Psoas muscle (tissue), 7 donors: ENCODE measurements at regions not wholly inside any gene's neighbourhood (a gene's known extent, or its start where the extent isn't known, plus 50 kb on each side); places are given as distances from the start of the nearest gene placed in this dataset.

ENCODE experiments used
- ATAC-seq, 4 donors: fragments of 200-7000 bp; cut with Tn5 transposase; one replicate each; pipeline ENCODE4 v1.9.1; 2020; ENCODE audit warnings: moderate library complexity in 3 of 4, mild to moderate bottlenecking in 2 of 4
- DNase-seq, 2 donors: peaks; one replicate each; pipeline ENCODE4 v3.0.0-alpha.2; 2020
- H3K27ac ChIP-seq: fragments of 200-600 bp; one replicate; pipeline ENCODE4 v1.8.0; 2022
- H3K27me3 ChIP-seq, 3 donors: fragments of 200-600 bp in 1 of 3; one replicate each; pipeline versions ENCODE4 v1.6.1 to v1.8.0; 2013 to 2022; ENCODE audit warnings: low read length in 2 of 3, mild to moderate bottlenecking in 2 of 3, moderate library complexity in 1 of 3; ENCODE audit not compliant: insufficient read depth in 3 of 3
- H3K36me3 ChIP-seq, 2 donors: fragments of 200-600 bp in 1 of 2; one replicate each; pipeline versions ENCODE4 v1.6.1 to v1.8.0; 2013 to 2022; ENCODE audit warnings: low read depth in 1 of 2, mild to moderate bottlenecking in 1 of 2, moderate library complexity in 1 of 2; ENCODE audit not compliant: insufficient read depth in 1 of 2
- H3K4me1 ChIP-seq: fragments of 200-600 bp; one replicate; pipeline ENCODE4 v1.8.0; 2022
- H3K4me3 ChIP-seq: fragments of 200-600 bp; one replicate; pipeline ENCODE4 v1.8.0; 2022; ENCODE audit warnings: mild to moderate bottlenecking
- H3K9me3 ChIP-seq: fragments of 200-600 bp; one replicate; pipeline ENCODE4 v1.8.0; 2022
- WGBS, 3 donors: extraction: QIAGEN DNeasy Blood & Tissue Kit; methylation state at CpG; one replicate each; pipeline versions ENCODE4 v1.1.6 to v1.1.7; 2013; 5-methylcytosine and 5-hydroxymethylcytosine counted together
- intact Hi-C, 2 donors: fragments of 100-400 bp; cut with DNase I; formaldehyde crosslinking; loops; one replicate each; pipeline versions ENCODE4 v1.11.0 to v1.14.2; 2022
- TF ChIP-seq, protein P1 (sequence below): fragments of 200-600 bp; IDR thresholded peaks from one replicate; pipeline ENCODE4 v1.8.0; 2022; ENCODE audit warnings: antibody characterized with exemption
- donor health status: healthy with polysubstance abuse.
- donor health status: DM: no; HTN: no; CAD: no; lungs with moderate emphysema.
- donor health status: Bipolar disorder and iron deficiency.
- donor health status: healthy.
- donor health status: DM: yes; HTN: yes; CAD: no.
- donor health status: DM: no; HTN: no; CAD: no.
- donor health status: DM: yes; HTN: yes; CAD: no.

DNA sequence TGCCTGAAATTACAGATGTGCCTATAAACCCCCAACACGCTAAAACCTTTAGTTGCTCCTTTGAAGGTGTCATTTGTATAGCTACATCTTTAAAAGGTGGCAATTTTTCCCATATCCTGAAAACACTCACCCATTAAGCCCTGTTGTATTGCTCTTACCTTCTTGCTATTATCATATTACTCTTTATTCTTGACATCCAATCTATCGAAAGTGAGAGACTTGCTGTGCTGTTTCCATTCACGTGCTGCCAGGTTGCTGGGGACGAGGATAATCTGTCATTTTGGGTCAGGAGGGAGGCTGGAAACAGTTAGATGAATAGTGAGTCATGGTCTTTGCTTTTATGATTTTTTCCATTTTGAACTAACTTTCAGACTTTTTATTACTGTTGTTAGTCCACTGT is 213.0 kb upstream of the PRMT6 start:
- WGBS, 3 donors: 21 to 39% (median 29%) methylated on average over 4 of the region's 4 CpGs
- H3K36me3 ChIP-seq: no peaks in the 10 kb centered on the region
- H3K27me3 ChIP-seq: no peaks in the 10 kb centered on the region
- DNase-seq: no peak
- intact Hi-C loops: no loop called here
- no peak for ATAC-seq
- H3K9me3 ChIP-seq: no peaks in the 10 kb centered on the region
- no peak overlapping the region for H3K4me3 ChIP-seq
- H3K4me1 ChIP-seq: no peaks in the 10 kb centered on the region
- no peak overlapping the region for H3K27ac ChIP-seq
- TF ChIP-seq, protein P1, sequence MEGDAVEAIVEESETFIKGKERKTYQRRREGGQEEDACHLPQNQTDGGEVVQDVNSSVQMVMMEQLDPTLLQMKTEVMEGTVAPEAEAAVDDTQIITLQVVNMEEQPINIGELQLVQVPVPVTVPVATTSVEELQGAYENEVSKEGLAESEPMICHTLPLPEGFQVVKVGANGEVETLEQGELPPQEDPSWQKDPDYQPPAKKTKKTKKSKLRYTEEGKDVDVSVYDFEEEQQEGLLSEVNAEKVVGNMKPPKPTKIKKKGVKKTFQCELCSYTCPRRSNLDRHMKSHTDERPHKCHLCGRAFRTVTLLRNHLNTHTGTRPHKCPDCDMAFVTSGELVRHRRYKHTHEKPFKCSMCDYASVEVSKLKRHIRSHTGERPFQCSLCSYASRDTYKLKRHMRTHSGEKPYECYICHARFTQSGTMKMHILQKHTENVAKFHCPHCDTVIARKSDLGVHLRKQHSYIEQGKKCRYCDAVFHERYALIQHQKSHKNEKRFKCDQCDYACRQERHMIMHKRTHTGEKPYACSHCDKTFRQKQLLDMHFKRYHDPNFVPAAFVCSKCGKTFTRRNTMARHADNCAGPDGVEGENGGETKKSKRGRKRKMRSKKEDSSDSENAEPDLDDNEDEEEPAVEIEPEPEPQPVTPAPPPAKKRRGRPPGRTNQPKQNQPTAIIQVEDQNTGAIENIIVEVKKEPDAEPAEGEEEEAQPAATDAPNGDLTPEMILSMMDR: no peak

DNA sequence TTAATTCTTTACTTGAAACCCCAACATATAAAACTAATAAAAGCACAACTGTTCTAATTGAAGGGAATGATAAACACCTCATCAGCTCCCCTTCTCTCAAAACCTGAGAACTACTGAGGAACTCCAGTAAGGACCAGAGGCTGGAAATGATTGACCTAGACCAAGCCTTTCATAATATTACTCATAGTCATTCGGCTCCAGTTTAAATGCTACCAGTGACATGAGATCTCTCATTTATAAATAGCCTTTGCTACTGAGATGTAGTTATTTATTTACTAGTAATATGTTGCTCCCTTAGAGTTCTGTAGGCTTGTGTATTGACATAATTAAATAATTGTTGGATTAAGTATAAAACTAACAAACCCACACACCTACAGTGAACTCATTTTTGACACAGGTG is 209.8 kb upstream of the PRMT6 start:
- Histone ChIP-seq H3K9me3 (no peaks in the 10 kb centered on the region), H3K36me3 (no peaks in the 10 kb centered on the region), H3K27me3 (no peaks in the 10 kb centered on the region), H3K27ac (no peak overlapping the region), H3K4me1 (no peaks in the 10 kb centered on the region), H3K4me3 (no peak overlapping the region)
- TF ChIP-seq, protein P1: no peak
- ATAC-seq: no peak
- WGBS, 3 donors: 50 to 84% (median 66%) methylated on average over 1 of the region's 1 CpG
- intact Hi-C loops: no loop called here
- no peak for DNase-seq

DNA sequence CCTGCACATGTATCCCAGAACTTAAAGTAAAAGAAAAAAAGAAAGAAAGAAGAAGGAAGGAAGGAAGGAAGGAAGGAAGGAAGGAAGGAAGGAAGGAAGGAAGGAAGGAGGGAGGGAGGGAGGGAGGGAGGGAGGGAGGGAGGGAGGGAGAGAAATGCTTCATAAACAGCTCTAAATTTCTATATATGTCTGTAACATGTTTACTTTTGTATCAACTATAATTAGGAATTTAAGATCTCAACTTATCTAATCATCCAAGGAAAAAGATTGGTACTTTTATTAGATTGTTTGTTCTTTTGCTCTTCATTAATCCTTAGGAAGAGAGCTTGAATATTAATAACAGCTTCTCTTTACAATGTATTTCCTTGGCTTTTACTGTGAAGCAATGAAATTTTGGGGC is 195.4 kb upstream of the PRMT6 start:
- Histone ChIP-seq H3K9me3 (no peaks in the 10 kb centered on the region), H3K36me3 (no peaks in the 10 kb centered on the region), H3K27me3 (no peaks in the 10 kb centered on the region), H3K4me3 (no peak overlapping the region), H3K4me1 (no peaks in the 10 kb centered on the region), H3K27ac (no peak overlapping the region)
- intact Hi-C loops: no loop called here
- DNase-seq: no peak
- ATAC-seq: no peak
- TF ChIP-seq, protein P1: no peak

DNA sequence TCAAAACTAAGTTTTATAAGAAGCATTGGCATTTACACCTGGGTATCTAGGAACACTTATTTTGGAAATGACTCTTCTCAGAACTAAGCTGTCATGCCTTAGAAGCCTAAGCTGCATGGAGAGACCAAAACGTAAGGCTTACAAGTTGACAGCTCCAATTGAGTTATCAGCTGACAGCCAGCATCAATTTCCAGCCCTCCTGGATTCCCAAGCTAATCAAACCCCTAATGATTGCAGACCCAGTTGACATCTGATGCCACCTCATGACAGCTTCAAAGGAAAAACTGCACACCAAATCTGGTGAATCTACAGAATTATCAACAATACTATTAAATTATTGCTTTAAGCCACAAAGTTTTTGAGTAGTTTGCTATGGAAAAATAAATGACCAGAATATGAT is 187.6 kb upstream of the PRMT6 start:
- 25 to 30% (median 26%) methylated on average over 1 of the region's 1 CpG for WGBS, 3 donors
- intact Hi-C loops: no loop called here
- DNase-seq: no peak
- Histone ChIP-seq H3K27me3 (no peaks in the 10 kb centered on the region), H3K27ac (no peak overlapping the region), H3K9me3 (no peaks in the 10 kb centered on the region), H3K4me3 (no peak overlapping the region), H3K4me1 (no peaks in the 10 kb centered on the region), H3K36me3 (no peaks in the 10 kb centered on the region)
- ATAC-seq: no peak
- TF ChIP-seq, protein P1: no peak

DNA sequence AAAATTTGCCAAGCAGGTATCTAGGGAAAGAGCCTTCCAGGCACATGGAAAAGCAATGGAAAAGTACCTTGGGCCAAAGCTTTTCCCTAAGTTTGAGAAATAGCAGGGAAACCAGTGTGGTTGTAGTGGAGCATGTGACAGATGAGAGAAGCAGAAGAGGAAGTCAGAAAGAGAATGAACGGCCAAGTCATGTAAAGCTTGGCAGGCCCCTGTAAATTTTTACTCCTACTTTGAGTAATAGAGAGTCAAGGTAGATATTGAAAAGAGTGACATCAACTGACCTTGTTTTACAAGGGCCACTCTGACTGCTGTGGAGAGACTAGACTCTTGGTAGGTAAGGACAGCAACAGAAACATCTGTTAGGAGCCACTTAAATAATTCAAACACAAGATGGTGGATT is 180.9 kb upstream of the PRMT6 start:
- Histone ChIP-seq H3K4me3 (no peak overlapping the region), H3K9me3 (no peaks in the 10 kb centered on the region), H3K36me3 (no peaks in the 10 kb centered on the region), H3K4me1 (no peaks in the 10 kb centered on the region), H3K27me3 (no peaks in the 10 kb centered on the region), H3K27ac (no peak overlapping the region)
- no peak for ATAC-seq
- intact Hi-C loops: loop anchor here in 1 of 2 donors (10.0 kb wide), 1 partner anchor 1861 kb away; no protein-coding TSS in a partner anchor
- WGBS, 3 donors: 0 to 71% (median 69%) methylated on average over 1 of the region's 1 CpG
- no peak for DNase-seq
- TF ChIP-seq, protein P1: no peak
